MM.1S (cell line): ENCODE measurements at regions not wholly inside any gene's neighbourhood (a gene's known extent, or its start where the extent isn't known, plus 50 kb on each side); places are given as distances from the start of the nearest gene placed in this dataset.

ENCODE experiments used
- EZH2phosphoT487 ChIP-seq: fragments of 300-600 bp; sonication (generic); IDR thresholded peaks from 2 replicates; pipeline ENCODE4 v1.6.1; 2018; ENCODE audit warnings: antibody characterized with exemption, low read length
- TF ChIP-seq, protein P1 (sequence below): fragments of 300-600 bp; sonication (generic); IDR thresholded peaks from 2 replicates; pipeline ENCODE4 v1.5.1; 2016; ENCODE audit warnings: antibody characterized with exemption, low read length, mixed read lengths

DNA sequence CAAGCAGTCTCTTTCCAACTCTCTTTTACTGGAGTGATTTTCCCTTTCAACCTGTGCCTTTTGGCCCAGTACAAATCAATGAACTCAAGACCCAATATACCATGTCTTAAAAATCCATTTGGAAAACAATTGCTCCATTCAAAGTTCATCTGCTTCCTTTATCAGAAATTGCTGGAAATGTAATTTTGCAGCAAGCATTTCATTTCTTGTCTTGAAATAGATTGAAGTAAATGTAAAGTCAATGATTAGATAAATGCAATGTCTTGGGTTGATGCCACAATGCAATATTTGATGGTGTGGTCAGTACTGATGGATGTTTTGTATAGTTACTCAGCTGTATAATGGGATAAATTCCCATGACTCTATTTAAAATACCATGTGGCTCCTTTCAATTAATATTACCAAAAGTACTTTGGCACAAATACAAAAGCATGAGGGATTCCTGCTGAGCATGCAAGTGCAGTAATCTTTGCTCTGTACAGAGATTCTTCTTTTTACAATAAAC lies 707.7 kb upstream of the NOVA1 start:
- TF ChIP-seq, protein P1, sequence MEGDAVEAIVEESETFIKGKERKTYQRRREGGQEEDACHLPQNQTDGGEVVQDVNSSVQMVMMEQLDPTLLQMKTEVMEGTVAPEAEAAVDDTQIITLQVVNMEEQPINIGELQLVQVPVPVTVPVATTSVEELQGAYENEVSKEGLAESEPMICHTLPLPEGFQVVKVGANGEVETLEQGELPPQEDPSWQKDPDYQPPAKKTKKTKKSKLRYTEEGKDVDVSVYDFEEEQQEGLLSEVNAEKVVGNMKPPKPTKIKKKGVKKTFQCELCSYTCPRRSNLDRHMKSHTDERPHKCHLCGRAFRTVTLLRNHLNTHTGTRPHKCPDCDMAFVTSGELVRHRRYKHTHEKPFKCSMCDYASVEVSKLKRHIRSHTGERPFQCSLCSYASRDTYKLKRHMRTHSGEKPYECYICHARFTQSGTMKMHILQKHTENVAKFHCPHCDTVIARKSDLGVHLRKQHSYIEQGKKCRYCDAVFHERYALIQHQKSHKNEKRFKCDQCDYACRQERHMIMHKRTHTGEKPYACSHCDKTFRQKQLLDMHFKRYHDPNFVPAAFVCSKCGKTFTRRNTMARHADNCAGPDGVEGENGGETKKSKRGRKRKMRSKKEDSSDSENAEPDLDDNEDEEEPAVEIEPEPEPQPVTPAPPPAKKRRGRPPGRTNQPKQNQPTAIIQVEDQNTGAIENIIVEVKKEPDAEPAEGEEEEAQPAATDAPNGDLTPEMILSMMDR, result no peak
- no peak for TF ChIP-seq EZH2phosphoT487
